HCT116 (cell line): ENCODE measurements at regions not wholly inside any gene's neighbourhood (a gene's known extent, or its start where the extent isn't known, plus 50 kb on each side); places are given as distances from the start of the nearest gene placed in this dataset.

Experiments
- ATAC-seq: fragments of 200-7000 bp; cut with Tn5 transposase; 2 replicates; pipeline ENCODE4 v1.9.1; 2020; ENCODE audit warnings: mild to moderate bottlenecking, moderate library complexity
- BruUV-seq: library from RNA; stranded (reverse); fragments of 400-500 nt; replicated peaks from 2 replicates; lab custom pipeline; 2021; lab: Mats Ljungman, UMichigan
- CTCF ChIA-PET: fragments of 300-600 bp; sonication (Branson Sonifier 250); formaldehyde crosslinking; loops from one replicate; lab custom pipeline; 2021; ENCODE audit warnings: antibody characterized with exemption; lab: Charles Lee
- POLR2A ChIA-PET: fragments of 300-600, 350-600 bp; sonication (Branson Sonifier 250); formaldehyde crosslinking; loops from one replicate; lab custom pipeline; 2021; ENCODE audit warnings: antibody characterized with exemption; lab: Charles Lee
- RAD21 ChIA-PET, 2 experiments: fragments of 300-600 bp; sonication (Branson Sonifier 250); formaldehyde crosslinking; loops; one replicate each; lab custom pipeline; 2023; ENCODE audit warnings: low total read pairs in 2 of 2; ENCODE audit not compliant: uncharacterized antibody in 2 of 2, unreplicated experiment in 2 of 2, low non-redundant PET in 1 of 2; lab: Charles Lee
- DNase-seq: peaks from one replicate; pipeline ENCODE4 v3.0.0-alpha.2; 2010; ENCODE audit warnings: low read depth, low spot score
- H2AFZ ChIP-seq: fragments of 200-600 bp; shearing (Covaris generic), sonication (generic); 2 replicates; pipeline ENCODE4 v1.6.1; 2017; ENCODE audit warnings: low read depth, mixed run types, mixed read lengths, antibody characterized with exemption, low read length; ENCODE audit not compliant: poor library complexity, severe bottlenecking
- H3K27ac ChIP-seq: 2 replicates; pipeline ENCODE4 v1.5.1; 2012; ENCODE audit warnings: low read depth, low read length
- H3K27me3 ChIP-seq: fragments of 200-600 bp; sonication (generic); 2 replicates; pipeline ENCODE4 v1.6.1; 2016; ENCODE audit warnings: mixed run types, low read length, mixed read lengths; ENCODE audit not compliant: insufficient read depth
- H3K36me3 ChIP-seq, 2 experiments: fragments of 200-500 bp in 1 of 2; fragments of 200-600 bp in 1 of 2; sonication (Bioruptor generic) in 1 of 2; sonication (generic) in 1 of 2; 2 replicates each; pipeline versions ENCODE4 v1.5.1 to v1.6.1; 2014 to 2016; ENCODE audit warnings: low read length in 2 of 2, inconsistent platforms in 1 of 2, mixed read lengths in 1 of 2, mixed run types in 1 of 2; ENCODE audit not compliant: insufficient read depth in 2 of 2, control insufficient read depth in 1 of 2
- H3K4me1 ChIP-seq, 2 experiments: fragments of 200-600 bp in 1 of 2; sonication (generic) in 1 of 2; 2 replicates each; pipeline versions ENCODE4 v1.5.1 to v1.6.1; 2012 to 2017; ENCODE audit warnings: low read length in 2 of 2, inconsistent platforms in 1 of 2, mild to moderate bottlenecking in 1 of 2, mixed read lengths in 1 of 2, mixed run types in 1 of 2, moderate library complexity in 1 of 2; ENCODE audit not compliant: insufficient read depth in 2 of 2, control insufficient read depth in 1 of 2
- H3K4me2 ChIP-seq: fragments of 200-600 bp; sonication (generic); 2 replicates; pipeline ENCODE4 v1.6.1; 2017; ENCODE audit warnings: mixed run types, low read length, mixed read lengths
- H3K4me3 ChIP-seq, 2 experiments: fragments of 200-600 bp in 1 of 2; sonication (generic) in 1 of 2; replicated peaks in 1 of 2; 2 replicates each; pipeline ENCODE4 v1.5.1; 2011 to 2016; ENCODE audit warnings: low read length in 2 of 2, control low read depth in 1 of 2, low read depth in 1 of 2, mild to moderate bottlenecking in 1 of 2, mixed read lengths in 1 of 2, mixed run types in 1 of 2
- H3K79me2 ChIP-seq: fragments of 200-600 bp; sonication (generic); 2 replicates; pipeline ENCODE4 v1.6.1; 2017; ENCODE audit warnings: mild to moderate bottlenecking, mixed run types, low read length, moderate library complexity, mixed read lengths; ENCODE audit not compliant: insufficient read depth
- H3K9ac ChIP-seq: fragments of 200-600 bp; sonication (generic); 2 replicates; pipeline ENCODE4 v1.6.1; 2016; ENCODE audit warnings: low read length, mixed read lengths
- H3K9me2 ChIP-seq: fragments of 200-600 bp; sonication (generic), shearing (Covaris generic); 2 replicates; pipeline ENCODE4 v1.6.1; 2017; ENCODE audit warnings: mixed run types, mild to moderate bottlenecking, moderate library complexity; ENCODE audit not compliant: insufficient read depth
- H3K9me3 ChIP-seq, 2 experiments: fragments of 200-500 bp in 1 of 2; fragments of 200-600 bp in 1 of 2; sonication (Bioruptor generic) in 1 of 2; sonication (generic) in 1 of 2; 2 replicates each; pipeline ENCODE4 v1.6.1; 2014 to 2017; ENCODE audit warnings: low read length in 2 of 2, mixed read lengths in 2 of 2, inconsistent platforms in 1 of 2, low read depth in 1 of 2, mild to moderate bottlenecking in 1 of 2, mixed run types in 1 of 2, moderate library complexity in 1 of 2; ENCODE audit not compliant: control insufficient read depth in 1 of 2, insufficient read depth in 1 of 2
- H4K20me1 ChIP-seq: fragments of 200-600 bp; sonication (generic), shearing (Covaris generic); 2 replicates; pipeline ENCODE4 v1.6.1; 2017; ENCODE audit warnings: mixed run types, mild to moderate bottlenecking, moderate library complexity; ENCODE audit not compliant: insufficient read depth
- CTCF ChIP-seq, 3 experiments: fragments of 200-600 bp in 1 of 3; sonication (generic) in 1 of 3; IDR thresholded peaks in 2 of 3; conservative IDR thresholded peaks in 1 of 3; 2 replicates each; pipeline ENCODE4 v1.5.1; 2012 to 2017; ENCODE audit warnings: low read depth in 2 of 3, low read length in 2 of 3, antibody characterized with exemption in 1 of 3, borderline replicate concordance in 1 of 3, control low read depth in 1 of 3, mild to moderate bottlenecking in 1 of 3, mixed read lengths in 1 of 3, mixed run types in 1 of 3, moderate library complexity in 1 of 3; ENCODE audit not compliant: insufficient read depth in 1 of 3
- EZH2phosphoT487 ChIP-seq: fragments of 200-600 bp; IDR thresholded peaks from 2 replicates; pipeline ENCODE4 v1.6.1; 2018; ENCODE audit warnings: antibody characterized with exemption, borderline replicate concordance
- MAX ChIP-seq: IDR thresholded peaks from 2 replicates; pipeline ENCODE4 v1.6.1; 2012
- REST ChIP-seq: IDR thresholded peaks from 2 replicates; pipeline ENCODE4 v1.6.1; 2012; ENCODE audit warnings: low read depth
- SIN3A ChIP-seq: IDR thresholded peaks from 2 replicates; pipeline ENCODE4 v1.6.1; 2012; ENCODE audit warnings: low read depth
- TCF7L2 ChIP-seq: IDR thresholded peaks from 2 replicates; pipeline ENCODE4 v1.7.0; 2011; ENCODE audit warnings: borderline replicate concordance, inconsistent platforms; ENCODE audit not compliant: insufficient read depth, insufficient read length; ENCODE audit errors: extremely low read depth
- ZFX ChIP-seq: fragments of 450-650 bp; IDR thresholded peaks from 2 replicates; pipeline ENCODE4 v1.6.1; 2017
- intact Hi-C: fragments of 100-400 bp; cut with micrococcal nuclease; formaldehyde crosslinking; loops from 2 replicates; pipeline ENCODE4 v1.10.0; 2022

GRCh38 chr4:54588404-54588803 is 69.4 kb upstream of the KIT start:
- no peak for TF ChIP-seq REST
- TF ChIP-seq SIN3A = no peak
- no peak for TF ChIP-seq CTCF (IDR thresholded peaks at IDR 0.05 in 2 of 3, conservative IDR thresholded peaks at IDR 0.05 in 1 of 3; ENCODE audit: borderline replicate concordance in 1 of 3, insufficient read depth in 1 of 3, low read depth in 2 of 3, low read length in 2 of 3)
- TF ChIP-seq EZH2phosphoT487 = no peak
- TF ChIP-seq ZFX = no peak
- no peak for TF ChIP-seq MAX
- TF ChIP-seq TCF7L2 = no peak
- Histone ChIP-seq H3K4me3 (no peak overlapping the region), H3K36me3 (no peaks in the 10 kb centered on the region), H3K9me2 (no peaks in the 10 kb centered on the region), H3K79me2 (no peaks in the 10 kb centered on the region), H4K20me1 (no peaks in the 10 kb centered on the region), H3K27ac (no peak overlapping the region), H2AFZ (no peak overlapping the region), H3K4me2 (no peak overlapping the region), H3K27me3 (peaks cover 15% of the 10 kb centered on the region), H3K9me3 (no peaks in the 10 kb centered on the region), H3K4me1 (no peaks in the 10 kb centered on the region), H3K9ac (no peak overlapping the region)
- CTCF ChIA-PET = no interaction called here
- no TSS peak for BruUV-seq
- RAD21 ChIA-PET = no interaction called here
- no peak for ATAC-seq
- POLR2A ChIA-PET = no interaction called here
- intact Hi-C loops = no loop called here
- DNase-seq = no peak
